Adrenal gland (tissue), 5 donors: ENCODE measurements at regions not wholly inside any gene's neighbourhood (a gene's known extent, or its start where the extent isn't known, plus 50 kb on each side); places are given as distances from the start of the nearest gene placed in this dataset.

Source experiments
- POLR2A ChIP-seq, 2 donors: fragments of 450-650 bp; IDR thresholded peaks; one replicate each; pipeline ENCODE4 v1.6.1; 2017; ENCODE audit warnings: antibody characterized with exemption in 2 of 2, mild to moderate bottlenecking in 2 of 2, moderate library complexity in 1 of 2
- TF ChIP-seq, protein P1 (sequence below), 6 experiments: fragments of 450-650 bp in 4 of 6; fragments of 200-600 bp in 2 of 6; sonication (generic) in 1 of 6; IDR thresholded peaks; 1 replicate in 5 of 6; 2 replicates in 1 of 6; pipeline versions ENCODE4 v1.5.1 to v1.8.0; 2016 to 2021; ENCODE audit warnings: antibody characterized with exemption in 6 of 6, mild to moderate bottlenecking in 2 of 6, moderate library complexity in 1 of 6
- donor health status: DM: no; HTN: no; CAD: no.

DNA sequence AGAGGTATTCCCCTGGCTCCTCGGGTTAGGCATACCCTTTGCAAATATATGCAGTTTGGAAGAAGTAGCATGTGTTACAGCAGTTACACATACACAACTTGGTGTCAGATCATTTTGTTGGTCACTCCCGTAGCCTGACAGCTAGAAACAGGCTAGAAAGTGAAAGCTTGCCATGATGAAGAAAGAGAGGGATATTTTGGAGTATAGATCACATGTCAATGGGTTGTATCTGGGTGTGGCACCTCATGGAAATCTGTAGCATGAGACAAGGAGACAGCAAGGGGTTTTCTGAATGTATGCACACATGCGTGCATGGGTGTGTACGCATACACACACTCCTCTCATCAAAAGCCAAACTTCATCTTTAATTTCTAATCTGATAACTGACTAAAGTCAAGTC is 1914.5 kb upstream of the PIK3C3 start:
- TF ChIP-seq, protein P1, sequence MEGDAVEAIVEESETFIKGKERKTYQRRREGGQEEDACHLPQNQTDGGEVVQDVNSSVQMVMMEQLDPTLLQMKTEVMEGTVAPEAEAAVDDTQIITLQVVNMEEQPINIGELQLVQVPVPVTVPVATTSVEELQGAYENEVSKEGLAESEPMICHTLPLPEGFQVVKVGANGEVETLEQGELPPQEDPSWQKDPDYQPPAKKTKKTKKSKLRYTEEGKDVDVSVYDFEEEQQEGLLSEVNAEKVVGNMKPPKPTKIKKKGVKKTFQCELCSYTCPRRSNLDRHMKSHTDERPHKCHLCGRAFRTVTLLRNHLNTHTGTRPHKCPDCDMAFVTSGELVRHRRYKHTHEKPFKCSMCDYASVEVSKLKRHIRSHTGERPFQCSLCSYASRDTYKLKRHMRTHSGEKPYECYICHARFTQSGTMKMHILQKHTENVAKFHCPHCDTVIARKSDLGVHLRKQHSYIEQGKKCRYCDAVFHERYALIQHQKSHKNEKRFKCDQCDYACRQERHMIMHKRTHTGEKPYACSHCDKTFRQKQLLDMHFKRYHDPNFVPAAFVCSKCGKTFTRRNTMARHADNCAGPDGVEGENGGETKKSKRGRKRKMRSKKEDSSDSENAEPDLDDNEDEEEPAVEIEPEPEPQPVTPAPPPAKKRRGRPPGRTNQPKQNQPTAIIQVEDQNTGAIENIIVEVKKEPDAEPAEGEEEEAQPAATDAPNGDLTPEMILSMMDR (IDR thresholded peaks at IDR 0.05) = no peak
- no peak for TF ChIP-seq POLR2A (IDR thresholded peaks at IDR 0.05)
